PFSK-1 (cell line): ENCODE measurements at regions not wholly inside any gene's neighbourhood (a gene's known extent, or its start where the extent isn't known, plus 50 kb on each side); places are given as distances from the start of the nearest gene placed in this dataset.

Source experiments
- FOXP2 ChIP-seq: optimal IDR thresholded peaks from 2 replicates; pipeline ENCODE3; 2011; ENCODE audit warnings: borderline replicate concordance, control low read depth, inconsistent platforms; ENCODE audit not compliant: insufficient read depth; ENCODE audit errors: extremely low read length, extremely low read depth
- POLR2AphosphoS5 ChIP-seq: IDR thresholded peaks from 2 replicates; pipeline ENCODE4 v1.6.1; 2012; ENCODE audit warnings: low read depth, mild to moderate bottlenecking, control low read depth, low read length, moderate library complexity

GRCh38 chrX:69089203-69089602 lies 76.0 kb downstream of the PJA1 start:
- TF ChIP-seq FOXP2 (no peak), POLR2AphosphoS5 (no peak)
